Inflammatory macrophage treated with lipopolysaccharide for 1 hour (primary cell): ENCODE measurements at regions not wholly inside any gene's neighbourhood (a gene's known extent, or its start where the extent isn't known, plus 50 kb on each side); places are given as distances from the start of the nearest gene placed in this dataset.
A peak's percentile ranks its signal among the peaks of the same experiment; 100 is the strongest.
"Not testable (repeated sequence)": the region's sequence is repeated elsewhere in the genome, so short reads cannot be mapped to it uniquely, and the experiment has no call there.

Experiments
- DNase-seq, 2 donors: peaks; one replicate each; pipeline ENCODE4 v3.0.0-alpha.2; 2020 to 2022

GRCh38 chr5:124929000-124929399, 182.6 kb upstream of the ZNF608 start:
- DNase-seq: no peak

DNA sequence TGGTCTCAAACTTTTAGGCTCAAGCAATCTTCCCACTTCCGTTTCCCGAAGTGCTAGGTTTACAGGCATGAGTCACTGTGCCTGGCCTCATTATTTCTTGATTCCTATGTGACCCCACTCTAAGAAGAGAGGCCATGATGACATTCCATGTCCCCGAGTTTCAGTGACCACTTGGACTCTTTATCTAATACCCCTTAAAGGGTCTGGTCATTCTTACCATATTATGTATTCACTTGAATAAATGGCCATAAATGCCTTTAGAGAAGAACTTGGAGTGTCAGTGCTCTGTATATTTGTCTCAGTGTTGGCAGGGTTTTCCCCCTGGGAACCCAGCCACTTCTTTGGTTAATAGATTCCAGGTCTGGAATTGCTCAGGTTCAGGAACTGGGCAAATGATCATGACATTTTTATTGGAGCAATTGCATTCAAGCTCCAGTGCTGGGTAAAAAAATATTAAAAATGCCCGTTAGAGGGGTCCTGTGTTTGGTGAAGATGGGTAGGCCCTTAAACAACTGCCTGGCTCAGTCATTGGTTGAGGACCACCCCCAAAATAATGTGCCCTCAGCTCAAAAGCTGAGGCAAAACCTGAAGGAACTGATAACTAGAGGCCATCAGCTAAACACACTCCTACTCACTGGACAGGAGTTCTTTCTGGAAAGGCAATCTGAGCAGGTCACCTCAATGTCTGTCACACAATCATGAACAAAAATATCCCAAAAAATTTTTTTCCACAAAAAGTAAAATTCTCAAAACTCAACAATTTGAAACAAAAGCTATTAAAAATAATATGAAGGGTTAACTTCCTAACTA, 186.6 kb upstream of the ZNF608 start:
- DNase-seq: no peak

GRCh38 chr5:124935065-124935464, 188.6 kb upstream of the ZNF608 start:
- peak; percentile 51 to 52 for DNase-seq

DNA sequence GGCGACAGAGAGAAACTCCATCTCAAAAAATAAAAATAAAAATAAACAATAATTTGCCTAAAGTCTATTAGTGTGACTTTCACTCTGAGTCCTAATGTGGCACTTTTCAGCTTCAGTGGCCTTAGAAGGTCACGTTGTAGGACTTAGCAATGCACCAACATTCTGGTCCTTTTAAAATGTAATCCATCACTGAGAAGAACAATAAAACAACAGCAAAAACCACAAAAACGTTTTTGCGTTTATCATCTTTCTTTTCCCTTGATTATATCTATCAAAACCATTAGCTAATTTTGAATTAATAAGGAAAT, 190.1 kb upstream of the ZNF608 start:
- DNase-seq: no peak

DNA sequence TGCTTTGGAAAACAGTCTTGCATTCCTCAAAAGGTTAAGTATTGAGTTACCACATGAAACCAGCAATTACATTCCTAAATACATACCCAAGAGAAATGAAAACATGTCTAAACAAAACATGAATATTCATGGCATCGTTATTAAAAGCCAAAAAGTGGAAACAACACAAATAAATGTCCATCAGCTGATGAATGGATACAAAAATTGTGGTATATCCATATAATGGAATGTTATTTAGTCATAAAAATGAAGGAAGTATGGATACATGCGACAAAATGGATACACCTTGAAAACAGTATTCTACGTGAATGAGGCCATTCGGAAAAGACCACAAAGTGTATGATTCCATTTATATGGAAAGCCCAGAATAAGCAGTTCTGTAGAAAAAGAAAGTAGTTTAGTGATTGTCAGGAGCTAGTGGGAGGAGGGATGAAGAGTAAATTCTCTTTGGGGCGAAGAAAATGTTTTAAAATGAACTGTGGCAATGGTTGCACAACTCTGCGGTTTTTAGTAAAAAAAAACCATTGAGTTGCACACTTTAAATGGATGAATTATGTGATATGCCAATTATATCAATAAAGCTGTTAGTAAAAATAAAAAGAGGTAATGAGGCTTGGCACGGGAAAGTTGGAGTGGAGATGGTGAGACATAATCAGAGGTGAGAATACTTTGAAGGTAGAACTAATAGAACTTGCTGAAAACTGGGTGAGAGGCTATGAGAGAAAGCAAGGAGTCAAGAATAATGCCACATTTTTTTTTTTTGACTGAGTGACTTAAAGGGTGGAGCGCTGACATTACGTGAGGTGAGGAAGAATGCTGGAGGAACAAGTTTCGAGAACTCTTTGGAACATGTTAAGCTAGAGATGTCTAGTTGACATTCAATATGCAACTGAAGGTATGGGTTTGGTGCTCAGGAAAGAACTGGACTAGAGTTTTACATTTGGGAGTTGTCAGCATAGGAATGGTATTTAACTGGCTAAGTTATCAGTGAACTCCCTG, 194.9 kb upstream of the ZNF608 start:
- DNase-seq: peak; percentile 30 to 49

GRCh38 chr5:124948062-124948753, 201.8 kb upstream of the ZNF608 start:
- peak; percentile 45 to 63 for DNase-seq

- no peak for DNase-seq
Measured at GRCh38 chr5:124948754-124949275, 202.4 kb upstream of the ZNF608 start.

- DNase-seq: no peak
Measured at GRCh38 chr5:124949862-124950261, 203.4 kb upstream of the ZNF608 start.

DNA sequence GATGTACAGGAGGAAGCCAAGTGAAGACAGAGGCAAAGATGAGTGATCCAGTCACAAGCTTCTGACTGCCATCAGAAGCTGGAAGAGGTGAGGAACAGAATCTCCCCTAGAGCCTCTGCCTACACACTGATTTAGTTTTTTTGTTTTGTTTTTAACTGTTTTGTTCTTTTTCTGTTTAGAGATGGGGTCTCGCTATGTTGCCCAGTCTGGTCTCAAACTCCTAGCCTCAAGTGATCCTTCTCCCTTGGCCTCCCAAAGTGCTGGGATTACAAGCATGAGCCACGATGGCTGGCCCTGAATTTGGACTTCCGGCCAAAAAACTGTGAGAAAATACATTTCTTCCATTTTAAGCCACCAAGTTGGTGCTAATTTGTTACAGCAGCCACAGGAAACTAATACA, 204.7 kb upstream of the ZNF608 start:
- peak in 1 of 2 donors; percentile 26 for DNase-seq

DNA sequence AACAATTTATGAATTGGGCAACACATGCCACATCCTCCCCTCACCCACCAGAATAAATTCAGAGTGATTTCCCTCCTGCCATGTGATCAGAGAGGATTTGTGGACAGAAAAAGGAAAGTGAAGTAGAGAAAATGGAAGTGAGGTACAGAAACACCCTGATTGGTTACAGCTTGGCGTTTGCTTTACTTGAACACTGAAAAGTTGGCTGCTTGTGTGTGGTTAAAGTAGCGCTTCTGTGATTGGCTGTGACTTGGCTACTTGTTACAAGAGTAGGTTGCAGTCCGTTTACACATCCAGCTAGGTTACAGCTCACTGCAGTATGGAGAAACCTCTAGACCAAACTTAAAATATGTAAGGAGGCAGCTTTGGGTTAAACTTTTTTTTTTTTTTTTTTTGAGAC, 205.2 kb upstream of the ZNF608 start:
- peak in 1 of 2 donors; percentile 31 for DNase-seq

GRCh38 chr5:124952079-124952478, 205.6 kb upstream of the ZNF608 start:
- DNase-seq: no peak

DNA sequence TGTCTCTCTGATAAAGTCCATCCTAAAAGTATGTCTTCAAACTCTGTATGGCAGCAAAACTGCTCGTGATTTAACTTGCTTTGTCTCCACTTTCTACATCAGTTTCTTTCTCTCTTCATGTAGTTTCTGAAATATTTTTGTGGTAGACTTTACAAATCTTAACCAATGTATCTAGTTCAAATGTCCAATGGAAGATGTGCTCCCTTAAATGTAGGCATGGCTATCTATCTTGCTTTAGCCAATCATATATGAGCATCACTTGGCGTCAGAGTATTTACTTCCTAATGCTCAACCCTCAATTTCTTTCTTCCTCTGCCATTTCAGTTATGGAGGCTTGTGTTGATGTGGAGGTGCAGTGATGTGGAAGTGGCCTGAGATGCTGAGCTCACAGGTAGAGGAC, 206.1 kb upstream of the ZNF608 start:
- DNase-seq: no peak

- no peak for DNase-seq
Measured at GRCh38 chr5:124954784-124955183, 208.3 kb upstream of the ZNF608 start.

DNA sequence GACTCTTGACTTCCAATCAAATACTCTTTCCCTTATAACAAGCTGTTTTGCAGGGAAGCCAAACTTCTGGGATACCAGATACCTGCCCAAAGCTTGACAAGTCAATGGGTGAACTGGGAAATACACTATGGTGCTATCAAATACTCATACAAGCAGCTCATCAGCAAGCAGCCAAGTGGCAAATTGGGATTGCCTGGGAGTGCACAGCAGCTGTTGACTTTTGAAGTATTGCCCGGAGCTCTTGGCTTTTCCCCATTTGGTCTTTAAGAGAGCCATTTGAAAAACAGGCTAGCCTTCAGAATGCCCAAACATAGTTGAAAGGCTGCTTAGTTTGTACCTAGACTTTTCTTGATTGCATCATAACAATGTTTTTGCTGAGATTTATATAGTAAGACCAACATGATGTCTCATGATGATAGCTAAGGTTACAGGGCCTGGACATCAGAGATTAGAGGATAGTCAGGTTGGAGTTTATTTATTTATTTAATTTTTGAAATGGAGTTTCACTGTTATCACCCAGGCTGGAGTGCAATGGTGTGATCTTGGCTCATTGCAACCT, 210.1 kb upstream of the ZNF608 start:
- DNase-seq: no peak

DNA sequence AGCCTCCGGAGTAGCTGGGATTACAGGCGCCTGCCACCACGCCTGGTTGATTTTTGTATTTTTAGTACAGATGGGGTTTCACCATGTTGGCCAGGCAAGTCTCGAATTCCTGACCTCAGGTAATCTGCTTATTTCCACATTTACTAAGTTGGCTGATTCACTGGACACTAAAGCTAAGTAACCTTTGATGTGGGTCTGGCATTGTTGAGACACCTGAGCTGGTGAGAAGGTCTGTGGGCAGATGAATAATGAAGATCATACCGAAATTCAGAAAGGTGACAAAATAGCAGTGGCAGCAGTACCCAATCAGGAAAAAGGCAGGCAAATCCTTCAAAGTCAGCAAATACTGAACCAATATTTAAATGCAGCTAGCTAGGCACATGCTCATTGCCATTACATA, 210.6 kb upstream of the ZNF608 start:
- no peak for DNase-seq

DNA sequence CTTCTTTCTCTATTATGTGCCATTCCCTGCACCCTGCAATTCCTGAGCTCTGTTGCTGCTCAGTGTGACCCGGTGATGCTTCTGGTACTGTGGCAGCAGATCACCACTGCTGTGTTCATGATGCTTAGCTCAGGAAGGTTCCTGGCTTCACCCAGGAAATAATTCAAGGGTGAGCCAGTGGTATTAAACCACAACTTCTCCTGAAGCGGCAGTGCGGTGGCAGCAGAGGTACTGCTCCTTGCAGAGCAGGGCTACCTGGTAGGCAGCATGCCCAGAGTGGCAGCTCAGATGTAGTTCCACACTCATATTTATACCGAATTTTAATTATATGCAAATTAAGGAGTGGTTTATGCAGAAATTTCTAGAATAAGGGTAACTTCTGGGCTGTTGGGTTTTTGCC, 213.8 kb upstream of the ZNF608 start:
- no peak for DNase-seq

DNA sequence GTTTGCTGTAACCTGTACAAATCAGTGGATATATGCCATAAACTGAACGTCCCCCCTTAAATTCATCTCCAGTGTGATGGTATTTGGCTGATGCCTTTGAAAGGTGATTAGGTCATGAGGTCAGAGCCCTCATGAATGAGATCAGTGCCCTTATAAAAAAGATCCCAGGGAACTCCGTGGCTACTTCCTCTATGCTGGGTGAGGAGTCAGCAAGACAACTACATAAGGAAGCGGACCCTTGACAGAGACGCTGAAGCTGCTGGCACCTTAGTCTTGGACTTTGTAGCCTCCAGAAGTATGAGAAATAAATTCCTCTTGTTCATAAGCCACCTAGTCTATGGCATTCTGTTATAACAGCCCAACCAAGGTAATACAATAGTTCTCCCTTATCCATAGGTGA, 215.1 kb upstream of the ZNF608 start:
- peak; percentile 39 to 67 for DNase-seq

- no peak for DNase-seq
Measured at GRCh38 chr5:124962111-124962510, 215.7 kb upstream of the ZNF608 start.

- DNase-seq: no peak
Measured at GRCh38 chr5:124962735-124963134, 216.3 kb upstream of the ZNF608 start.

GRCh38 chr5:124963236-124963919, 216.9 kb upstream of the ZNF608 start:
- DNase-seq: peak; percentile 73 to 77

GRCh38 chr5:124966741-124967140, 220.3 kb upstream of the ZNF608 start:
- DNase-seq: not testable (repeated sequence)

GRCh38 chr5:124970381-124970780, 223.9 kb upstream of the ZNF608 start:
- DNase-seq: not testable (repeated sequence)
